Vagina (tissue), 2 donors: ENCODE measurements at regions not wholly inside any gene's neighbourhood (a gene's known extent, or its start where the extent isn't known, plus 50 kb on each side); places are given as distances from the start of the nearest gene placed in this dataset.

ENCODE experiments used
- DNase-seq, 2 donors: peaks; one replicate each; pipeline ENCODE4 v3.0.0-alpha.2; 2017; ENCODE audit errors: extremely low spot score in 2 of 2
- H3K27ac ChIP-seq: fragments of 200-600 bp; sonication (generic); one replicate; pipeline ENCODE4 v1.5.1; 2019
- H3K27me3 ChIP-seq: fragments of 200-600 bp; sonication (generic); one replicate; pipeline ENCODE4 v1.5.1; 2019
- H3K36me3 ChIP-seq, 2 donors: fragments of 200-600 bp; sonication (generic); one replicate each; pipeline ENCODE4 v1.5.1; 2017 to 2019
- H3K4me1 ChIP-seq: fragments of 200-600 bp; sonication (generic); one replicate; pipeline ENCODE4 v1.5.1; 2019
- H3K4me3 ChIP-seq, 2 donors: fragments of 200-600 bp; sonication (generic); 1 replicate in 1 of 2; 2 replicates in 1 of 2; pipeline ENCODE4 v1.5.1; 2016 to 2019
- H3K9me3 ChIP-seq: fragments of 200-600 bp; sonication (generic); one replicate; pipeline ENCODE4 v1.5.1; 2019
- POLR2A ChIP-seq, 2 donors: fragments of 450-650 bp; IDR thresholded peaks; one replicate each; pipeline ENCODE4 v1.6.1; 2017; ENCODE audit warnings: antibody characterized with exemption in 2 of 2, mild to moderate bottlenecking in 2 of 2, moderate library complexity in 2 of 2
- POLR2AphosphoS5 ChIP-seq, 2 donors: sonication (generic); formaldehyde crosslinking; IDR thresholded peaks; one replicate each; pipeline ENCODE4 v1.9.0; 2017; ENCODE audit warnings: antibody characterized with exemption in 2 of 2, mild to moderate bottlenecking in 2 of 2, low read depth in 1 of 2; ENCODE audit not compliant: insufficient read depth in 1 of 2
- intact Hi-C: fragments of 100-400 bp; cut with DNase I; formaldehyde crosslinking; loops from one replicate; pipeline ENCODE4 v1.15.1; 2023
- TF ChIP-seq, protein P1 (sequence below), 3 experiments: fragments of 450-650 bp in 2 of 3; fragments of 200-600 bp in 1 of 3; sonication (generic) in 1 of 3; IDR thresholded peaks; one replicate each; pipeline ENCODE4 v1.5.1; 2017 to 2019; ENCODE audit warnings: antibody characterized with exemption in 3 of 3, mild to moderate bottlenecking in 2 of 3, moderate library complexity in 2 of 3

DNA sequence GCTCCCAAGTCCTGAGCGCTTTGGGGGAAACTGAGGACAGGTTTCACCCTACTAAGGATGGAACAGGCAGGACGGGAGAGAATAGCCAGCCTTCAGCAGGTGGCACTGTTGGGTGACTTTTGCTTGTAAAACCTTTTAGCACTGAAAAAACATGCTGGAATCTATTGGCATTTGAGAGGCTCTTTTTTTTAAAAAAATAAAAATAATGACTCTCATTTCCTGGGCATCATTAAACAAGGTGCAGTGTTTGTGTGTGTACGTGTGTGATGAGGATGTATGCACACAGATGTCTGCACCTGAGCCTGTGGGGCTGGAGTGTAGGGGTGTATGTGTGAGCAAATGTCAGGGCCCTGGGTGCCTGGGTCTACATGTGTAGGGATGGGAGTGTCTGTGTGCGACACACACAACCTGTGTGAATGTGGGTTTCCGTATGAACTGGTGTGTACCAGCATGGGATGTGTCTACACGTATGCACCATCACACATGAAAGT, 177.9 kb downstream of the RPS24 start:
- Histone ChIP-seq H3K27ac (no peak overlapping the region), H3K4me1 (peaks cover 28% of the 10 kb centered on the region), H3K9me3 (no peaks in the 10 kb centered on the region), H3K36me3 (no peaks in the 10 kb centered on the region), H3K27me3 (no peaks in the 10 kb centered on the region), H3K4me3 (no peak overlapping the region)
- TF ChIP-seq POLR2A (IDR thresholded peaks at IDR 0.05) (no peak), POLR2AphosphoS5 (IDR thresholded peaks at IDR 0.05; ENCODE audit: insufficient read depth in 1 of 2, low read depth in 1 of 2) (no peak)
- TF ChIP-seq, protein P1, sequence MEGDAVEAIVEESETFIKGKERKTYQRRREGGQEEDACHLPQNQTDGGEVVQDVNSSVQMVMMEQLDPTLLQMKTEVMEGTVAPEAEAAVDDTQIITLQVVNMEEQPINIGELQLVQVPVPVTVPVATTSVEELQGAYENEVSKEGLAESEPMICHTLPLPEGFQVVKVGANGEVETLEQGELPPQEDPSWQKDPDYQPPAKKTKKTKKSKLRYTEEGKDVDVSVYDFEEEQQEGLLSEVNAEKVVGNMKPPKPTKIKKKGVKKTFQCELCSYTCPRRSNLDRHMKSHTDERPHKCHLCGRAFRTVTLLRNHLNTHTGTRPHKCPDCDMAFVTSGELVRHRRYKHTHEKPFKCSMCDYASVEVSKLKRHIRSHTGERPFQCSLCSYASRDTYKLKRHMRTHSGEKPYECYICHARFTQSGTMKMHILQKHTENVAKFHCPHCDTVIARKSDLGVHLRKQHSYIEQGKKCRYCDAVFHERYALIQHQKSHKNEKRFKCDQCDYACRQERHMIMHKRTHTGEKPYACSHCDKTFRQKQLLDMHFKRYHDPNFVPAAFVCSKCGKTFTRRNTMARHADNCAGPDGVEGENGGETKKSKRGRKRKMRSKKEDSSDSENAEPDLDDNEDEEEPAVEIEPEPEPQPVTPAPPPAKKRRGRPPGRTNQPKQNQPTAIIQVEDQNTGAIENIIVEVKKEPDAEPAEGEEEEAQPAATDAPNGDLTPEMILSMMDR (IDR thresholded peaks at IDR 0.05), result no peak
- intact Hi-C loops, result loop anchor here (5.0 kb wide), 1 partner anchor 991 kb away; no protein-coding TSS in a partner anchor
- no peak for DNase-seq

DNA sequence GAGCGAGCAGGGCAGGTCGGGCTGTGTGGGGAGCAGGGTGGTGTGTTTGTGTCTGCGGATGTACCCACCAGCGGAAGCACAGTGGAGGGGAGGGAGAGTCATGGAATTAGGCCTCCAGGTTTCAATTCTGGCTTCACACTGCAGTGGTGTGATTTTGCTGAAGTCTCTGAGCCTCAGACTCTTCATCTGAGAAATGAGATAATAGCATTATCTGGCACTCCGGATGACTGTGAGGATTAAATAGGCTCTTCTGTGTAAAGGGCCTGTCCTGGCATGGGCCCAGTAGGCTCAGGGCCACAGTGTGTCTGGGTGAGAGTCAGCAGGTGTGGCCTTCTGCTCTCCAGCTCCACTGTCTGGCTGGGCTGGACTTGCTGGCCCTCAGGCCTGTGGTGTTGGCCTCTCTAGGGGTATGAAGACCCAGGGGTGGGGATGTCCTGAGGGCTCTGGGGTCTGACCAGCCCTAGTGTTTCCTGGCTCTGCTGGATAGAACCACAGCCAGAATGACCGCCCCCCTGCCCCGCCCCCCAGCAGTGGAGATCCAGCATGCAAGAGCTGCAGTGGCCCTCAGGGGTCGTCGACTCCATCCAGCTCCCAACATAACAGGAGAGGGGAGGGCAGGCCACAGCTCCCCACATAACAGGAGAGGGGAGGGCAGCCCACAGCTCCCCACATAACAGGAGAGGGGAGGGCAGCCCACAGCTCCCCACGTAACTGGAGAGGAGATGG, 178.6 kb downstream of the RPS24 start:
- Histone ChIP-seq H3K9me3 (no peaks in the 10 kb centered on the region), H3K36me3 (no peaks in the 10 kb centered on the region), H3K27ac (peak overlapping the region; percentile 39), H3K4me1 (peaks cover 29% of the 10 kb centered on the region), H3K4me3 (no peak overlapping the region), H3K27me3 (no peaks in the 10 kb centered on the region)
- intact Hi-C loops, result loop anchor here (5.0 kb wide), 1 partner anchor 990 kb away; no protein-coding TSS in a partner anchor
- no peak for TF ChIP-seq POLR2AphosphoS5 (IDR thresholded peaks at IDR 0.05; ENCODE audit: insufficient read depth in 1 of 2, low read depth in 1 of 2)
- TF ChIP-seq, protein P1 (IDR thresholded peaks at IDR 0.05), result no peak
- DNase-seq, result no peak

- TF ChIP-seq POLR2AphosphoS5 (IDR thresholded peaks at IDR 0.05; ENCODE audit: insufficient read depth in 1 of 2, low read depth in 1 of 2) (no peak), POLR2A (IDR thresholded peaks at IDR 0.05) (no peak)
- TF ChIP-seq, protein P1 (IDR thresholded peaks at IDR 0.05), result no peak
- Histone ChIP-seq H3K36me3 (no peaks in the 10 kb centered on the region), H3K4me3 (no peak overlapping the region), H3K27ac (peak overlapping the region; percentile 39), H3K9me3 (no peaks in the 10 kb centered on the region), H3K4me1 (peaks cover 33% of the 10 kb centered on the region), H3K27me3 (no peaks in the 10 kb centered on the region)
- intact Hi-C loops, result loop anchor here (5.0 kb wide), 1 partner anchor 990 kb away; no protein-coding TSS in a partner anchor
- no peak for DNase-seq
Observed at GRCh38 chr10:78212786-78213175, 179.1 kb downstream of the RPS24 start.

DNA sequence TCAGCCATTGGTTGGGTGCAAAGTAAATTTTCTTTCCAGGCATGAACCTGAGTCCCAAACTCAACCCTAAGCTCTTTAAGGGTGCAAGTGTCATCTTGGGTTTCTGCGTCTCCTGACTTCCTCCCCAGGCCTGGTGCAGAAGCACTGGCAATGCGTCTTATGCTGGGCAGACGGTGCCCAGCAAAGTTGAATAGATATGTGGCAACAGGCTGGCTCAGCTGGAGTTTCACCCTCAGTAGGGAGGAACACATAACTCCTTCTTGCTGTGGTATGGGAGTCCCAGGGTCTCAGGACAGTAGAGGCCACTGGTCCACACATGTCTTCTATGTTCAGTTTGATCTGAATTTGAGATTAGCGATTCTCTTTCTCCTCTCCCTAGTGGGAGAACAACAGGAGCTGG, 181.3 kb downstream of the RPS24 start:
- peaks cover 33% of the 10 kb centered on the region for H3K4me1 ChIP-seq
- no peaks in the 10 kb centered on the region for H3K36me3 ChIP-seq
- no peaks in the 10 kb centered on the region for H3K27me3 ChIP-seq
- H3K4me3 ChIP-seq, result no peak overlapping the region
- peak overlapping the region; percentile 69 for H3K27ac ChIP-seq
- intact Hi-C loops, result loop anchor here (5.0 kb wide), 1 partner anchor 987 kb away; no protein-coding TSS in a partner anchor
- H3K9me3 ChIP-seq, result no peaks in the 10 kb centered on the region
- TF ChIP-seq POLR2A (IDR thresholded peaks at IDR 0.05) (no peak), POLR2AphosphoS5 (IDR thresholded peaks at IDR 0.05; ENCODE audit: insufficient read depth in 1 of 2, low read depth in 1 of 2) (no peak)
- TF ChIP-seq, protein P1 (IDR thresholded peaks at IDR 0.05), result no peak
- DNase-seq, result no peak

DNA sequence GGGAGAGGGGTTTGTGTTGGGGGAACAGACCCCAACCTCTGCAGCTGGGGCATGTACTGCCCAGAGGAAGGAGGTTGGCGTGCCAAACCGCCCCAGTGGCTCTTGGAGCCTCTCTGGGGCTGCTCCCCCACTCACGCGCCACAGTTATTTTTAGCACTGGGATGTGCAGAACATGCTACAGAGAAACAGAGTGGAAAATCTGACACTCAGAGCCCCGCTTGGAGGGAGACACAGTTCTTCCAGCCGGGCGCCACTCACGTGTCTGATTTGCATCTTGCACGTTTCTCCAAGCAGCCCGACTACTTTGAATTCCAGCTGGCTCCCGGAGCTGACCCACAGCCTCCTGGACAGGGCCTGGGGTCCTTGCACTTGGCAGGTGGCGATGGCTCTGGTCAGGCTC, 182.0 kb downstream of the RPS24 start:
- H3K27ac ChIP-seq, result peak overlapping the region; percentile 69
- H3K36me3 ChIP-seq, result no peaks in the 10 kb centered on the region
- no peaks in the 10 kb centered on the region for H3K27me3 ChIP-seq
- peak in 1 of 2 donors; percentile 91 for DNase-seq
- H3K4me1 ChIP-seq, result peaks cover 33% of the 10 kb centered on the region
- TF ChIP-seq POLR2AphosphoS5 (IDR thresholded peaks at IDR 0.05; ENCODE audit: insufficient read depth in 1 of 2, low read depth in 1 of 2) (peak; percentile 72 to 80), POLR2A (IDR thresholded peaks at IDR 0.05) (no peak)
- TF ChIP-seq, protein P1 (IDR thresholded peaks at IDR 0.05), result no peak
- no peaks in the 10 kb centered on the region for H3K9me3 ChIP-seq
- intact Hi-C loops, result no loop called here
- no peak overlapping the region for H3K4me3 ChIP-seq
